Neural cell (in vitro differentiated cells): ENCODE measurements at regions not wholly inside any gene's neighbourhood (a gene's known extent, or its start where the extent isn't known, plus 50 kb on each side); places are given as distances from the start of the nearest gene placed in this dataset.

Experiments
- EP300 ChIP-seq: fragments of 450-650 bp; conservative IDR thresholded peaks from 2 replicates; pipeline ENCODE4 v1.6.1; 2014; ENCODE audit warnings: antibody characterized with exemption, mild to moderate bottlenecking, moderate library complexity; ENCODE audit not compliant: poor library complexity, severe bottlenecking
- EZH2 ChIP-seq: fragments of 200-600, 300-800 bp; shearing (Covaris generic), sonication (generic); IDR thresholded peaks from 2 replicates; pipeline ENCODE4 v1.6.1; 2014; ENCODE audit warnings: antibody characterized with exemption, low read length, borderline replicate concordance, mild to moderate bottlenecking; ENCODE audit not compliant: insufficient read depth, poor library complexity, severe bottlenecking
- POLR2AphosphoS5 ChIP-seq: IDR thresholded peaks from 2 replicates; pipeline ENCODE4 v1.6.1; 2012
- RAD21 ChIP-seq: fragments of 450-650 bp; conservative IDR thresholded peaks from 2 replicates; pipeline ENCODE4 v1.6.1; 2014; ENCODE audit warnings: antibody characterized with exemption, mild to moderate bottlenecking, moderate library complexity
- TAF1 ChIP-seq: IDR thresholded peaks from 2 replicates; pipeline ENCODE4 v1.6.1; 2012; ENCODE audit warnings: low read depth
- TF ChIP-seq, protein P1 (sequence below): fragments of 450-650 bp; IDR thresholded peaks from 2 replicates; pipeline ENCODE4 v1.5.1; 2014; ENCODE audit warnings: antibody characterized with exemption, mild to moderate bottlenecking, moderate library complexity; ENCODE audit not compliant: poor library complexity, severe bottlenecking

DNA sequence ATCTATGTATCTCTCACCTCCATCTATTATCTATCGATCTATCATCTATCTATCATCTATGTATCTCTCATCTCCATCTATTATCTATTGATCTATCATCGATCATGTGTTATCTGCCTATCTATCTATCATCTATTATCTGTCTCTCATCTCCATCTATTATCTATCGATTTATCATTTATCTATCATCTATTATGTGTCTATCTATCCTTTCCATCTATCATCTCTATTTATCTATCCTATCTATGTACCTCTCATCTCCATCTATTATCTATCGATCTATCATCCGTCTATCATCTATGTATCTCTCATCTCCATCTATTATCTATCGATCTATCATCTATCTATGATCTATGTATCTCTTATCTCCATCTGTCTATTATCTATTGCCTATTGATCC, 188.1 kb downstream of the ASMT start:
- TF ChIP-seq, protein P1, sequence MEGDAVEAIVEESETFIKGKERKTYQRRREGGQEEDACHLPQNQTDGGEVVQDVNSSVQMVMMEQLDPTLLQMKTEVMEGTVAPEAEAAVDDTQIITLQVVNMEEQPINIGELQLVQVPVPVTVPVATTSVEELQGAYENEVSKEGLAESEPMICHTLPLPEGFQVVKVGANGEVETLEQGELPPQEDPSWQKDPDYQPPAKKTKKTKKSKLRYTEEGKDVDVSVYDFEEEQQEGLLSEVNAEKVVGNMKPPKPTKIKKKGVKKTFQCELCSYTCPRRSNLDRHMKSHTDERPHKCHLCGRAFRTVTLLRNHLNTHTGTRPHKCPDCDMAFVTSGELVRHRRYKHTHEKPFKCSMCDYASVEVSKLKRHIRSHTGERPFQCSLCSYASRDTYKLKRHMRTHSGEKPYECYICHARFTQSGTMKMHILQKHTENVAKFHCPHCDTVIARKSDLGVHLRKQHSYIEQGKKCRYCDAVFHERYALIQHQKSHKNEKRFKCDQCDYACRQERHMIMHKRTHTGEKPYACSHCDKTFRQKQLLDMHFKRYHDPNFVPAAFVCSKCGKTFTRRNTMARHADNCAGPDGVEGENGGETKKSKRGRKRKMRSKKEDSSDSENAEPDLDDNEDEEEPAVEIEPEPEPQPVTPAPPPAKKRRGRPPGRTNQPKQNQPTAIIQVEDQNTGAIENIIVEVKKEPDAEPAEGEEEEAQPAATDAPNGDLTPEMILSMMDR: no peak
- TF ChIP-seq EZH2 (no peak), POLR2AphosphoS5 (no peak), RAD21 (no peak), EP300 (no peak), TAF1 (no peak)
